ENCODE measurements at regions not wholly inside any gene's neighbourhood (a gene's known extent, or its start where the extent isn't known, plus 50 kb on each side); places are given as distances from the start of the nearest gene placed in this dataset.

- CTCF ChIA-PET: no interaction called here
- no peak for DNase-seq (ENCODE audit: low spot score)
- H3K4me3 Mint-ChIP-seq: no peak overlapping the region
- no peaks in the 10 kb centered on the region for H3K9me3 Mint-ChIP-seq
- POLR2A ChIA-PET: no interaction called here
- H3K27me3 Mint-ChIP-seq (ENCODE audit: low read depth): no peaks in the 10 kb centered on the region
- no peaks in the 10 kb centered on the region for H3K36me3 Mint-ChIP-seq
- TF ChIP-seq ZNF263 (CRISPR knock-in tag; IDR thresholded peaks at IDR 0.05; ENCODE audit: low read depth) (no peak), E2F4 (CRISPR knock-in tag; IDR thresholded peaks at IDR 0.05; ENCODE audit: borderline replicate concordance, low read depth) (no peak), CREB1 (CRISPR knock-in tag; IDR thresholded peaks at IDR 0.05) (no peak), EMX1 (CRISPR knock-in tag; IDR thresholded peaks at IDR 0.05) (no peak)
- H3K4me1 Mint-ChIP-seq: peaks cover 15% of the 10 kb centered on the region
- no peak overlapping the region for H3K27ac Mint-ChIP-seq
- ATAC-seq: no peak
Measured at GRCh38 chr21:14308234-14308633, 74.7 kb downstream of the HSPA13 start.

GRCh38 chr21:14306126-14306907 is 76.6 kb downstream of the HSPA13 start:
- peaks cover 15% of the 10 kb centered on the region for H3K4me1 Mint-ChIP-seq
- no peaks in the 10 kb centered on the region for H3K36me3 Mint-ChIP-seq
- no peaks in the 10 kb centered on the region for H3K27me3 Mint-ChIP-seq (ENCODE audit: low read depth)
- ATAC-seq (no peak), DNase-seq (ENCODE audit: low spot score) (no peak)
- H3K4me3 Mint-ChIP-seq: no peak overlapping the region
- H3K9me3 Mint-ChIP-seq: no peaks in the 10 kb centered on the region
- TF ChIP-seq GTF2I (CRISPR knock-in tag; conservative IDR thresholded peaks at IDR 0.05): no peak
- TF ChIP-seq TEAD1 (CRISPR knock-in tag; IDR thresholded peaks at IDR 0.05): no peak
- no peak for TF ChIP-seq TCF7 (CRISPR knock-in tag; IDR thresholded peaks at IDR 0.05; ENCODE audit: low read depth)
- no peak for TF ChIP-seq ZNF219 (CRISPR knock-in tag; IDR thresholded peaks at IDR 0.05; ENCODE audit: borderline replicate concordance)
- TF ChIP-seq MYBL2 (CRISPR knock-in tag; IDR thresholded peaks at IDR 0.05): no peak
- no peak for TF ChIP-seq ARID4B (CRISPR knock-in tag; IDR thresholded peaks at IDR 0.05; ENCODE audit: borderline replicate concordance)
- no peak for TF ChIP-seq SP1 (CRISPR knock-in tag; conservative IDR thresholded peaks at IDR 0.05)
- POLR2A ChIA-PET: no interaction called here
- no peak overlapping the region for H3K27ac Mint-ChIP-seq
- CTCF ChIA-PET: no interaction called here

GRCh38 chr21:14303731-14304488 is 79.0 kb downstream of the HSPA13 start:
- ChIA-PET CTCF (no interaction called here), POLR2A (interaction anchor here (0.7 kb wide), 1 partner anchor 86 kb away, joined by 3 read pairs; no protein-coding TSS in a partner anchor)
- no peak for ATAC-seq
- Mint-ChIP-seq H3K27me3 (ENCODE audit: low read depth) (no peaks in the 10 kb centered on the region), H3K4me3 (no peak overlapping the region), H3K36me3 (no peaks in the 10 kb centered on the region), H3K9me3 (no peaks in the 10 kb centered on the region), H3K4me1 (peaks cover 12% of the 10 kb centered on the region), H3K27ac (no peak overlapping the region)
- DNase-seq (ENCODE audit: low spot score): no peak
- no peak for TF ChIP-seq TP53 (CRISPR knock-in tag; IDR thresholded peaks at IDR 0.05)
- no peak for TF ChIP-seq ZNF138 (CRISPR knock-in tag; conservative IDR thresholded peaks at IDR 0.05)
- TF ChIP-seq CREM (CRISPR knock-in tag; IDR thresholded peaks at IDR 0.05): no peak
- no peak for TF ChIP-seq ZNF219 (CRISPR knock-in tag; IDR thresholded peaks at IDR 0.05; ENCODE audit: borderline replicate concordance)
- no peak for TF ChIP-seq ZNF396 (CRISPR knock-in tag; IDR thresholded peaks at IDR 0.05; ENCODE audit: borderline replicate concordance)
- TF ChIP-seq ZMAT4 (CRISPR knock-in tag; IDR thresholded peaks at IDR 0.05): no peak
- TF ChIP-seq CDX4 (CRISPR knock-in tag; IDR thresholded peaks at IDR 0.05; ENCODE audit: borderline replicate concordance): no peak
- no peak for TF ChIP-seq ZNF671 (CRISPR knock-in tag; IDR thresholded peaks at IDR 0.05)
- no peak for TF ChIP-seq ERG (CRISPR knock-in tag; IDR thresholded peaks at IDR 0.05)
- TF ChIP-seq IRF2 (CRISPR knock-in tag; IDR thresholded peaks at IDR 0.05; ENCODE audit: borderline replicate concordance, low read depth): no peak
- TF ChIP-seq FOXK1 (CRISPR knock-in tag; IDR thresholded peaks at IDR 0.05): no peak
- no peak for TF ChIP-seq E2F1 (CRISPR knock-in tag; IDR thresholded peaks at IDR 0.05)
